Prostate gland (tissue), 2 donors: ENCODE measurements at regions not wholly inside any gene's neighbourhood (a gene's known extent, or its start where the extent isn't known, plus 50 kb on each side); places are given as distances from the start of the nearest gene placed in this dataset.

ENCODE experiments used
- DNase-seq: peaks from one replicate; pipeline ENCODE4 v3.0.0-alpha.2; 2019; ENCODE audit warnings: low spot score
- H3K27ac ChIP-seq, 2 donors: fragments of 200-600 bp; sonication (generic); 2 replicates each; pipeline ENCODE4 v1.5.1; 2017 to 2019
- H3K27me3 ChIP-seq: fragments of 200-600 bp; sonication (generic); replicated peaks from 2 replicates; pipeline ENCODE4 v1.5.1; 2019; ENCODE audit not compliant: insufficient read depth
- H3K36me3 ChIP-seq, 2 donors: fragments of 200-600 bp; sonication (generic); 1 replicate in 1 of 2; 2 replicates in 1 of 2; pipeline versions ENCODE4 v1.5.1 to v1.8.1; 2017 to 2019
- H3K4me1 ChIP-seq: fragments of 200-600 bp; sonication (generic); replicated peaks from 2 replicates; pipeline ENCODE4 v1.5.1; 2019
- H3K4me3 ChIP-seq, 2 donors: fragments of 200-600 bp; sonication (generic); 2 replicates each; pipeline ENCODE4 v1.5.1; 2017 to 2019
- H3K9me3 ChIP-seq: fragments of 200-600 bp; sonication (generic); 2 replicates; pipeline ENCODE4 v1.5.1; 2017
- POLR2A ChIP-seq: fragments of 450-650 bp; IDR thresholded peaks from one replicate; pipeline ENCODE4 v1.6.1; 2016; ENCODE audit warnings: antibody characterized with exemption, mild to moderate bottlenecking
- POLR2AphosphoS5 ChIP-seq: sonication (generic); formaldehyde crosslinking; IDR thresholded peaks from one replicate; pipeline ENCODE4 v1.6.1; 2017; ENCODE audit warnings: antibody characterized with exemption
- WGBS: methylation state at CpG from one replicate; pipeline ENCODE4 v1.1.5; 2018; 5-methylcytosine and 5-hydroxymethylcytosine counted together
- intact Hi-C: fragments of 100-400 bp; cut with DNase I; formaldehyde crosslinking; loops from one replicate; pipeline ENCODE4 v1.14.2; 2022
- TF ChIP-seq, protein P1 (sequence below), 4 experiments: fragments of 200-600 bp in 2 of 4; fragments of 450-650 bp in 2 of 4; sonication (generic) in 2 of 4; IDR thresholded peaks; 1 replicate in 3 of 4; 2 replicates in 1 of 4; pipeline ENCODE4 v1.5.1; 2016 to 2019; ENCODE audit warnings: antibody characterized with exemption in 4 of 4, mild to moderate bottlenecking in 2 of 4, moderate library complexity in 2 of 4

DNA sequence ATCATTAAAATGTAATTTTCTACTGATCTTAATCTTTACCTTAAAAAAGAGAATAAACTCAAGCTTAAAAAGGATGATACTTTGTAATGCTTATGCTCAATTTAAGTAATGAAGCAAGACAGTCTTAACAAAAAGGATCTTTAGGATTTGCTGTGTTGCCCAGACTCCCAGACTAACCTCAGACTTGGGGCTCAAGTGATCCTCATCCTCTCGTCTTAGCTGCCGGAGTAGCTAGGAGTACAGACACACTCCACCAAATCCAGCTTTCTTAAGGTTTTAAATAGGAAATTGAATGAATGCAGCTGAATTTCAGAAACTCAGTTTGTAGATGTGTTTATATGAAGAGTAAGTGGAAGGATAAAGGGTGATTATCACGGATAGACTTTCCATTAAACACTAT lies 400.5 kb upstream of the DAB2 start:
- H3K27ac ChIP-seq, result no peak overlapping the region
- H3K9me3 ChIP-seq, result no peaks in the 10 kb centered on the region
- no peaks in the 10 kb centered on the region for H3K4me1 ChIP-seq
- DNase-seq, result no peak
- no peak overlapping the region for H3K4me3 ChIP-seq
- TF ChIP-seq, protein P1, sequence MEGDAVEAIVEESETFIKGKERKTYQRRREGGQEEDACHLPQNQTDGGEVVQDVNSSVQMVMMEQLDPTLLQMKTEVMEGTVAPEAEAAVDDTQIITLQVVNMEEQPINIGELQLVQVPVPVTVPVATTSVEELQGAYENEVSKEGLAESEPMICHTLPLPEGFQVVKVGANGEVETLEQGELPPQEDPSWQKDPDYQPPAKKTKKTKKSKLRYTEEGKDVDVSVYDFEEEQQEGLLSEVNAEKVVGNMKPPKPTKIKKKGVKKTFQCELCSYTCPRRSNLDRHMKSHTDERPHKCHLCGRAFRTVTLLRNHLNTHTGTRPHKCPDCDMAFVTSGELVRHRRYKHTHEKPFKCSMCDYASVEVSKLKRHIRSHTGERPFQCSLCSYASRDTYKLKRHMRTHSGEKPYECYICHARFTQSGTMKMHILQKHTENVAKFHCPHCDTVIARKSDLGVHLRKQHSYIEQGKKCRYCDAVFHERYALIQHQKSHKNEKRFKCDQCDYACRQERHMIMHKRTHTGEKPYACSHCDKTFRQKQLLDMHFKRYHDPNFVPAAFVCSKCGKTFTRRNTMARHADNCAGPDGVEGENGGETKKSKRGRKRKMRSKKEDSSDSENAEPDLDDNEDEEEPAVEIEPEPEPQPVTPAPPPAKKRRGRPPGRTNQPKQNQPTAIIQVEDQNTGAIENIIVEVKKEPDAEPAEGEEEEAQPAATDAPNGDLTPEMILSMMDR (IDR thresholded peaks at IDR 0.05), result no peak
- TF ChIP-seq POLR2AphosphoS5 (no peak), POLR2A (no peak)
- 91% methylated on average over 3 of the region's 3 CpGs for WGBS
- H3K36me3 ChIP-seq, result no peaks in the 10 kb centered on the region
- intact Hi-C loops, result no loop called here
- no peaks in the 10 kb centered on the region for H3K27me3 ChIP-seq

DNA sequence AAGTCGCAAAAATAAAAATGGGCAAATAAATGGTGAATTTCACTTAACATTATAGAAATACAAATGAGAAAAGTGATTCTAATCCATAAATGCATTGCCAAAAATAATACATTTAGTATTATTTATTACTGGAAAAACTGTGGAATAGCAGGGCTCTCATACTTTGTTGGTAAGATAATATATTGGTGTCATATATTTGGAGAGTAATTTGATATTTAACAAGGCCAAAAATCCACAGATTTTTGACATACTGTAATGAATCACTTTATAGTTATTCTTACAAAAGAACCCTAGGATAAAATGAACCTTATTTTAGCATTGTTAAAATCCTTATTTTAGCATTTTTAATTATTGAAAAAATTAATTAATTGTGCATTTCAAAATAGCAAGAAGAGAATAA lies 397.2 kb upstream of the DAB2 start:
- intact Hi-C loops, result no loop called here
- no peaks in the 10 kb centered on the region for H3K9me3 ChIP-seq
- H3K27ac ChIP-seq, result no peak overlapping the region
- H3K27me3 ChIP-seq, result no peaks in the 10 kb centered on the region
- H3K4me1 ChIP-seq, result no peaks in the 10 kb centered on the region
- H3K36me3 ChIP-seq, result no peaks in the 10 kb centered on the region
- no peak for DNase-seq
- WGBS, result 98% methylated on average over 1 of the region's 1 CpG
- no peak for TF ChIP-seq POLR2AphosphoS5
- TF ChIP-seq, protein P1 (IDR thresholded peaks at IDR 0.05), result no peak
- TF ChIP-seq POLR2A, result no peak
- H3K4me3 ChIP-seq, result no peak overlapping the region

DNA sequence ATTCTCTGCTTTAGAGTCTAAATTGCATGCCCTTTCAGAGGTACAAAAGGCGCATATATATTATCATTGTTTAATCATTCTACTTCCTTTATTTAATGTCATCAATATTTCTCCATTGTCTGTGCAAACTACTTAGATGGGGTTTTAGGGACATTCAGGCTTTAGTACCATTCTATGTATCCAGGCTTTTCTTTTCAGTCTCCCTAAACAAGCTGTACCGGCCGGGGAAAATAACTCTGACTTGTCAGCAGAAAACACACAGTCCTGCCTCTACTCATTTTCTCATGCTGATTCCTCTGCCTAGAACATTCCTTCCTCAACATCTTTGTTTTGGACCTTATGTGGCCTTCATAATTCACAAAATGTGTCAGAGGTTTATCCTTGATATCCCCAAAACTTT lies 392.1 kb upstream of the DAB2 start:
- no peak overlapping the region for H3K4me3 ChIP-seq
- H3K4me1 ChIP-seq, result no peaks in the 10 kb centered on the region
- no peak for DNase-seq
- H3K27ac ChIP-seq, result no peak overlapping the region
- intact Hi-C loops, result no loop called here
- H3K36me3 ChIP-seq, result no peaks in the 10 kb centered on the region
- TF ChIP-seq, protein P1 (IDR thresholded peaks at IDR 0.05), result no peak
- TF ChIP-seq POLR2AphosphoS5 (no peak), POLR2A (no peak)
- 65% methylated on average over 3 of the region's 3 CpGs for WGBS
- H3K9me3 ChIP-seq, result no peaks in the 10 kb centered on the region
- no peaks in the 10 kb centered on the region for H3K27me3 ChIP-seq

DNA sequence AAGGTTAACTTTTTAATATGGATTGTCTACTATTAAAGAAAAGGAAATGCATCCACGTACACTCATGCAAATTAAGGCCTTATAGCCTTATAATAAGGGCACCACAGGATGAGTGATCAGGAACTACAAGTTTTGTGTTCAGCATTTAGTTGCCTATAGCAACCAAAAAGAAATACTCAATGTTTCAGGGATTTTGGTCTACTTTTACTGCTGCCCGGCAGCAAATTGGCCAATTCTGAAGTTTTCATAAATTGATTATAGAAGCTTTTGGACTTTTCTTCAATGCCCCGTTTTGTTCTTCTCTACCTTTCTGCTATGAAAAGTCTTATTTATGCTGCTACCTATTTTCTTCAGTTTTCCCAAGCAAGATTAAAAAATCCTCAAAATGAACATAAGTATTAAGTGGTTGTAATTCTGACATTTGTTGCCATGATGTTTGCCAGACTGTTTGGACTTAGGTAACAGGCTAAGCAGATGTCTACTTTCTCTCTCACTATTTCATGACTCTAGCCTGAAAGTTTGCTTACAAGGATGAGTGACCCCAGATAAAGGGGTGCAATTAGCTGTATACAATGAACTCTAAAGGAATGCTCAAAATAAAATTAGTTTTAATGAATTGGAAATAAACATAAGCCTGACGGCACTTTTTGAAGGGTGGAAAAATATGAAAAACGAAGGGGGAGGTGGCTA lies 391.5 kb upstream of the DAB2 start:
- intact Hi-C loops, result no loop called here
- DNase-seq, result no peak
- Histone ChIP-seq H3K27ac (no peak overlapping the region), H3K4me1 (no peaks in the 10 kb centered on the region), H3K27me3 (no peaks in the 10 kb centered on the region), H3K36me3 (no peaks in the 10 kb centered on the region), H3K9me3 (no peaks in the 10 kb centered on the region), H3K4me3 (no peak overlapping the region)
- TF ChIP-seq POLR2AphosphoS5 (no peak), POLR2A (no peak)
- TF ChIP-seq, protein P1 (IDR thresholded peaks at IDR 0.05), result no peak
- WGBS, result 79% methylated on average over 5 of the region's 5 CpGs

DNA sequence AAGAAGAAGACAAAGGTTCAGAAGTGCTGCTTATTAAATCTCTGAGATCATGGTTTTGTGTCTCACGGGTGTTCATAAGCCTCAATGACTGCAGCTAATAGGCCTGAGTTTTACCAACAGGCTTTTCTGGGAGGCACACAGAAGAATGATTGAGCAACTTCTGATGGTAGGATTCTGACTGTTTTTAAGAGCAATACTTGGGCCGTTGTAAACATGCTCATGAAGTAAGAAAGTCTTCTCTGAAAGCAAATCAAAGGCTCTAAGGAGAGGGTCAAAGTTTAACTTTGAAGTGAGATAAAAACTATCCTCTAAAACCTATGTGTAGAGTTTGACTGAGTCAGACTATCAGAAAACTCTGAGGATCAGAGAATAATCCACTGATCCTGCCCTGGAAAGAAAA lies 390.9 kb upstream of the DAB2 start:
- H3K36me3 ChIP-seq, result no peaks in the 10 kb centered on the region
- H3K27me3 ChIP-seq, result no peaks in the 10 kb centered on the region
- no peak overlapping the region for H3K4me3 ChIP-seq
- no peak overlapping the region for H3K27ac ChIP-seq
- DNase-seq, result no peak
- no peaks in the 10 kb centered on the region for H3K9me3 ChIP-seq
- 56% methylated on average over 2 of the region's 2 CpGs for WGBS
- intact Hi-C loops, result no loop called here
- H3K4me1 ChIP-seq, result no peaks in the 10 kb centered on the region
- TF ChIP-seq POLR2A (no peak), POLR2AphosphoS5 (no peak)
- TF ChIP-seq, protein P1 (IDR thresholded peaks at IDR 0.05), result no peak
